ENCODE measurements at regions not wholly inside any gene's neighbourhood (a gene's known extent, or its start where the extent isn't known, plus 50 kb on each side); places are given as distances from the start of the nearest gene placed in this dataset.

- TF ChIP-seq CTCF (IDR thresholded peaks at IDR 0.05), result no peak
- no peak for TF ChIP-seq POLR2A (IDR thresholded peaks at IDR 0.05)
Observed at GRCh38 chr5:40308867-40309266, 370.8 kb upstream of the PTGER4 start.

All from testis (tissue), 2 donors.